SK-N-SH treated with all-trans-retinoic acid at 6 μM for 48 hours (cell line): ENCODE measurements at regions not wholly inside any gene's neighbourhood (a gene's known extent, or its start where the extent isn't known, plus 50 kb on each side); places are given as distances from the start of the nearest gene placed in this dataset.

Source experiments
- CSRNP3 ChIP-seq: fragments of 250-450 bp; sonication (Bioruptor Pico); IDR thresholded peaks from 2 replicates; pipeline ENCODE4 v1.5.1; 2021; ENCODE audit warnings: mild to moderate bottlenecking, moderate library complexity
- GLIS3 ChIP-seq: fragments of 250-450 bp; sonication (Bioruptor Pico); IDR thresholded peaks from 2 replicates; pipeline ENCODE4 v1.5.0; 2020; ENCODE audit warnings: mild to moderate bottlenecking, moderate library complexity
- ZNF70 ChIP-seq: fragments of 450-650 bp; formaldehyde crosslinking; IDR thresholded peaks from 2 replicates; pipeline ENCODE4 v1.5.0; 2020; ENCODE audit warnings: mild to moderate bottlenecking, moderate library complexity
- ZNF8 ChIP-seq: fragments of 450-650 bp; formaldehyde crosslinking; IDR thresholded peaks from 2 replicates; pipeline ENCODE4 v1.5.0; 2020; ENCODE audit warnings: mild to moderate bottlenecking, moderate library complexity

- TF ChIP-seq CSRNP3 (no peak), ZNF70 (CRISPR knock-in tag) (no peak), GLIS3 (CRISPR knock-in tag) (no peak), ZNF8 (CRISPR knock-in tag) (no peak)
These were observed 411.0 kb downstream of the MED10 start for GRCh38 chr5:5967373-5967772.
